ENCODE measurements at regions not wholly inside any gene's neighbourhood (a gene's known extent, or its start where the extent isn't known, plus 50 kb on each side); places are given as distances from the start of the nearest gene placed in this dataset.

GRCh38 chr2:23323917-23324680 lies 60.9 kb upstream of the KLHL29 start:
- H3K79me2 ChIP-seq (ENCODE audit: control insufficient read depth, insufficient read depth, low read length), result no peaks in the 10 kb centered on the region
- DNase-seq (ENCODE audit: low read depth in 2 of 2), result no peak
- H3K4me1 ChIP-seq (ENCODE audit: control insufficient read depth, extremely low read depth, insufficient read depth, low read length), result no peaks in the 10 kb centered on the region
- H3K9ac ChIP-seq (ENCODE audit: insufficient read depth, low read length), result no peak overlapping the region
- H3K9me3 ChIP-seq (ENCODE audit: control insufficient read depth, insufficient read depth, low read depth, low read length), result no peaks in the 10 kb centered on the region
- H3K27me3 ChIP-seq (ENCODE audit: control insufficient read depth, insufficient read depth, low read length), result no peaks in the 10 kb centered on the region
- no peak overlapping the region for H3K4me2 ChIP-seq (ENCODE audit: extremely low read depth, insufficient read depth, low read length)
- no peak overlapping the region for H3K4me3 ChIP-seq (replicated peaks in 1 of 4; ENCODE audit: control extremely low read depth in 1 of 4, insufficient read depth in 1 of 4, low read depth in 3 of 4, low read length in 4 of 4)
- H3K27ac ChIP-seq (ENCODE audit: insufficient read depth, low read length), result no peak overlapping the region
- no peaks in the 10 kb centered on the region for H3K36me3 ChIP-seq (ENCODE audit: control insufficient read depth, insufficient read depth, low read length)
- TF ChIP-seq EZH2 (IDR thresholded peaks at IDR 0.05; ENCODE audit: low read length, missing control alignments), result no peak
- no peak for TF ChIP-seq CTCF (conservative IDR thresholded peaks at IDR 0.05 in 1 of 2, IDR thresholded peaks at IDR 0.05 in 1 of 2; ENCODE audit: low read depth in 1 of 2, low read length in 2 of 2)
- H4K20me1 ChIP-seq (ENCODE audit: control insufficient read depth, extremely low read depth, insufficient read depth, low read length), result no peaks in the 10 kb centered on the region
- no peak overlapping the region for H2AFZ ChIP-seq (ENCODE audit: low read length)

GRCh38 chr2:23326330-23326729 lies 58.6 kb upstream of the KLHL29 start:
- TF ChIP-seq EZH2 (IDR thresholded peaks at IDR 0.05; ENCODE audit: low read length, missing control alignments) (no peak), CTCF (conservative IDR thresholded peaks at IDR 0.05 in 1 of 2, IDR thresholded peaks at IDR 0.05 in 1 of 2; ENCODE audit: low read depth in 1 of 2, low read length in 2 of 2) (no peak)
- no peaks in the 10 kb centered on the region for H3K4me1 ChIP-seq (ENCODE audit: control insufficient read depth, extremely low read depth, insufficient read depth, low read length)
- no peak overlapping the region for H3K27ac ChIP-seq (ENCODE audit: insufficient read depth, low read length)

GRCh38 chr2:23327416-23327815 lies 57.6 kb upstream of the KLHL29 start:
- H3K9me3 ChIP-seq (ENCODE audit: control insufficient read depth, insufficient read depth, low read depth, low read length), result no peaks in the 10 kb centered on the region
- no peaks in the 10 kb centered on the region for H3K27me3 ChIP-seq (ENCODE audit: control insufficient read depth, insufficient read depth, low read length)
- no peaks in the 10 kb centered on the region for H3K79me2 ChIP-seq (ENCODE audit: control insufficient read depth, insufficient read depth, low read length)
- no peak for TF ChIP-seq CTCF (conservative IDR thresholded peaks at IDR 0.05 in 1 of 2, IDR thresholded peaks at IDR 0.05 in 1 of 2; ENCODE audit: low read depth in 1 of 2, low read length in 2 of 2)
- no peak for TF ChIP-seq EZH2 (IDR thresholded peaks at IDR 0.05; ENCODE audit: low read length, missing control alignments)
- H2AFZ ChIP-seq (ENCODE audit: low read length), result no peak overlapping the region
- no peak overlapping the region for H3K4me2 ChIP-seq (ENCODE audit: extremely low read depth, insufficient read depth, low read length)
- no peak for DNase-seq (ENCODE audit: low read depth in 2 of 2)
- no peak overlapping the region for H3K9ac ChIP-seq (ENCODE audit: insufficient read depth, low read length)
- H3K4me3 ChIP-seq (replicated peaks in 1 of 4; ENCODE audit: control extremely low read depth in 1 of 4, insufficient read depth in 1 of 4, low read depth in 3 of 4, low read length in 4 of 4), result no peak overlapping the region
- H3K27ac ChIP-seq (ENCODE audit: insufficient read depth, low read length), result no peak overlapping the region
- no peaks in the 10 kb centered on the region for H3K4me1 ChIP-seq (ENCODE audit: control insufficient read depth, extremely low read depth, insufficient read depth, low read length)
- no peaks in the 10 kb centered on the region for H3K36me3 ChIP-seq (ENCODE audit: control insufficient read depth, insufficient read depth, low read length)
- no peaks in the 10 kb centered on the region for H4K20me1 ChIP-seq (ENCODE audit: control insufficient read depth, extremely low read depth, insufficient read depth, low read length)

More at GRCh38 chr2:23326330-23326729, 58.6 kb upstream of the KLHL29 start:
- Histone ChIP-seq H2AFZ (ENCODE audit: low read length) (no peak overlapping the region), H4K20me1 (ENCODE audit: control insufficient read depth, extremely low read depth, insufficient read depth, low read length) (no peaks in the 10 kb centered on the region), H3K27me3 (ENCODE audit: control insufficient read depth, insufficient read depth, low read length) (no peaks in the 10 kb centered on the region), H3K9me3 (ENCODE audit: control insufficient read depth, insufficient read depth, low read depth, low read length) (no peaks in the 10 kb centered on the region), H3K79me2 (ENCODE audit: control insufficient read depth, insufficient read depth, low read length) (no peaks in the 10 kb centered on the region), H3K36me3 (ENCODE audit: control insufficient read depth, insufficient read depth, low read length) (no peaks in the 10 kb centered on the region), H3K9ac (ENCODE audit: insufficient read depth, low read length) (no peak overlapping the region), H3K4me2 (ENCODE audit: extremely low read depth, insufficient read depth, low read length) (no peak overlapping the region), H3K4me3 (replicated peaks in 1 of 4; ENCODE audit: control extremely low read depth in 1 of 4, insufficient read depth in 1 of 4, low read depth in 3 of 4, low read length in 4 of 4) (no peak overlapping the region)
- DNase-seq (ENCODE audit: low read depth in 2 of 2), result no peak
